ENCODE measurements at regions not wholly inside any gene's neighbourhood (a gene's known extent, or its start where the extent isn't known, plus 50 kb on each side); places are given as distances from the start of the nearest gene placed in this dataset.

GRCh38 chr9:106156465-106156864 lies 462.1 kb downstream of the TMEM38B start:
- no peak for TF ChIP-seq CTCF (IDR thresholded peaks at IDR 0.05)
- no peak for TF ChIP-seq POLR2A (IDR thresholded peaks at IDR 0.05)
